ENCODE measurements at regions not wholly inside any gene's neighbourhood (a gene's known extent, or its start where the extent isn't known, plus 50 kb on each side); places are given as distances from the start of the nearest gene placed in this dataset.
"Not testable (repeated sequence)": the region's sequence is repeated elsewhere in the genome, so short reads cannot be mapped to it uniquely, and the experiment has no call there.

DNA sequence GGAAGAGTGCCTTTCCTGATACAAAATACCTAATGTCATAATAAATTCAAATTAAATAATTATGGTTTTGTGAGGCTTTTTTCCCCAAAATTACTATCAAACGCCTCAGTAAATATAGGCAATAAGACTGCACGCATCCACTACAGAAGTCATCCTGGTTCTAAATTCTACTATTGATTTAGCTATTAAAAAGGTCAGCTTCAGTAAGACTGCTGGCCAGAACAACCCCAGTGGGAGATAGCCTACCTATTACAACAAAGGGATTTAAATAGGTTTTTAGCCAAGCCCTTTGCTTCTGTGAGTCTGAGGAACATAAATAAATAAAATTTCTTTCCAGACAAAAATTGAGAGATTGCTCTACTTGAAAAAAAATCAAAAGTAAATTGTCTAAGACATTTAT, 132.1 kb downstream of the PLPPR4 start:
- WGBS (ENCODE audit: insufficient coverage), result no CpG with 5 or more reads among the region's 2 CpGs
- Histone ChIP-seq H3K27ac (ENCODE audit: low read length) (no peak overlapping the region), H3K9me3 (replicated peaks; ENCODE audit: control insufficient read depth, low read depth, low read length) (no peaks in the 10 kb centered on the region), H3K36me3 (ENCODE audit: control insufficient read depth, insufficient read depth, low read length) (no peaks in the 10 kb centered on the region), H3K4me3 (ENCODE audit: low read length) (no peak overlapping the region), H3K4me1 (ENCODE audit: control insufficient read depth, insufficient read depth, low read length) (no peaks in the 10 kb centered on the region), H3K27me3 (ENCODE audit: control insufficient read depth, insufficient read depth, low read length) (no peaks in the 10 kb centered on the region)
- no peak for DNase-seq

DNA sequence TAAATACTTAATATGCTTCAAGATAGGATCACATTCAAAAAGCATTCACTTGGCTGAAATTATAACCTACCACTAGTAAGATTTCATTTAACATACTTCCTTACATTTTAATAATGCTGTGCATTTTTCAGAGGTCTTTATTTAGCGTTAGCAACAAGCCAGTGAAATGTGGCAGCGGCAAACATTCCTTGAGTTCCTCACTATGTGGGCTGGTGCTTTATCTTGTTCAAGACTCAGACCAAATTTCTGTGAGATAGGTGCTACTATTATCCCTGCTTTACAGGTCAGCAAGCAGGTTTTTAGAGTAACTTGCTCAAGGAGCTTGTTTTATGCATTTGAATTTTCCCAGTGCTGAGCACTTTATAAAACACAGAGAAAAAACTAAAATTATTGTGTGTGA, 132.7 kb downstream of the PLPPR4 start:
- 39% methylated on average over 2 of the region's 2 CpGs for WGBS (ENCODE audit: insufficient coverage)
- Histone ChIP-seq H3K4me1 (ENCODE audit: control insufficient read depth, insufficient read depth, low read length) (no peaks in the 10 kb centered on the region), H3K9me3 (replicated peaks; ENCODE audit: control insufficient read depth, low read depth, low read length) (no peaks in the 10 kb centered on the region), H3K27me3 (ENCODE audit: control insufficient read depth, insufficient read depth, low read length) (no peaks in the 10 kb centered on the region), H3K36me3 (ENCODE audit: control insufficient read depth, insufficient read depth, low read length) (no peaks in the 10 kb centered on the region), H3K4me3 (ENCODE audit: low read length) (no peak overlapping the region), H3K27ac (ENCODE audit: low read length) (no peak overlapping the region)
- no peak for DNase-seq

DNA sequence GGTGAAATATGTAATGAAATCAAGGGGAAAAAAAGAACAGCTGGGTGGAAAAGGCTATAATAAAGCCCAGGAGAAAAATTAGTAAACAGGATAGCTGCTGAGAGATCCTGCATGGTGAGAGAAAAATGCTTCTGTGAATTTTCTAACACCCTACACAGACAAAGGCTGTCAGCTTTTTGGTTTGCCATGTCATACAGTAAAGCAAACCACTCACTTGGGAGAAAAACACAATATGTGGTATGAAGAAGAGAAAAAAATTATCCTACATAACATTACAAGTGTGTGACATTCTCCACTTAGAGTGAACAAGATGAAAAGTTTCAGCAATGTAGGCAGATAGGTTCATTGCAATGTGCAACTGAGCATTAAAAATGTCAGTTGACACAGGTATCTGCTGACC, 133.6 kb downstream of the PLPPR4 start:
- Histone ChIP-seq H3K4me1 (ENCODE audit: control insufficient read depth, insufficient read depth, low read length) (no peaks in the 10 kb centered on the region), H3K27me3 (ENCODE audit: control insufficient read depth, insufficient read depth, low read length) (no peaks in the 10 kb centered on the region), H3K36me3 (ENCODE audit: control insufficient read depth, insufficient read depth, low read length) (no peaks in the 10 kb centered on the region), H3K9me3 (replicated peaks; ENCODE audit: control insufficient read depth, low read depth, low read length) (no peaks in the 10 kb centered on the region), H3K27ac (ENCODE audit: low read length) (no peak overlapping the region), H3K4me3 (ENCODE audit: low read length) (no peak overlapping the region)
- DNase-seq, result no peak

DNA sequence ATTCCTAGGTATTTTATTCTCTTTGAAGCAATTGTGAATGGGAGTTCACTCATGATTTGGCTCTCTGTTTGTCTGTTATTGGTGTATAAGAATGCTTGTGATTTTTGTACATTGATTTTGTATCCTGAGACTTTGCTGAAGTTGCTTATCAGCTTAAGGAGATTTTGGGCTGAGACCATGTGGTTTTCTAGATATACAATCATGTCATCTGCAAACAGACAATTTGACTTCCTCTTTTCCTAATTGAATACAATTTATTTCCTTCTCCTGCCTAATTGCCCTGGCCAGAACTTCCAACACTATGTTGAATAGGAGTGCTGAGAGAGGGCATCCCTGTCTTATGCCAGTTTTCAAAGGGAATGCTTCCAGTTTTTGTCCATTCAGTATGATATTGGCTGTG, 137.3 kb downstream of the PLPPR4 start:
- H3K4me1 ChIP-seq (ENCODE audit: control insufficient read depth, insufficient read depth, low read length); H3K36me3 ChIP-seq (ENCODE audit: control insufficient read depth, insufficient read depth, low read length); DNase-seq; H3K4me3 ChIP-seq (ENCODE audit: low read length); H3K9me3 ChIP-seq (replicated peaks; ENCODE audit: control insufficient read depth, low read depth, low read length); H3K27ac ChIP-seq (ENCODE audit: low read length); H3K27me3 ChIP-seq (ENCODE audit: control insufficient read depth, insufficient read depth, low read length): not testable (repeated sequence)

DNA sequence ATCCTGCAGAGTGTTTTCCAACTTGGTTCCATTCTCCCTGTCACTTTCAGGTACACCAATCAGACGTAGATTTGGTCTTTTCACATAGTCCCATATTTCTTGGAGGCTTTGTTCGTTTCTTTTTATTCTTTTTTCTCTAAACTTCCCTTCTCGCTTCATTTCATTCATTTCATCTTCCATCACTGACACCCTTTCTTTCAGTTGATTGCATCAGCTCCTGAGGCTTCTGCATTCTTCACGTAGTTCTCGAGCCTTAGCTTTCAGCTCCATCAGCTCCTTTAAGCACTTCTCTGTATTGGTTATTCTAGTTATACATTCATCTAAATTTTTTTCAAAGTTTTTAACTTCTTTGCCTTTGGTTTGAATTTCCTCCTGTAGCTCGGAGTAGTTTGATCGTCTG, 140.1 kb downstream of the PLPPR4 start:
- not testable (repeated sequence) for H3K27me3 ChIP-seq (ENCODE audit: control insufficient read depth, insufficient read depth, low read length); H3K36me3 ChIP-seq (ENCODE audit: control insufficient read depth, insufficient read depth, low read length); H3K4me1 ChIP-seq (ENCODE audit: control insufficient read depth, insufficient read depth, low read length); H3K4me3 ChIP-seq (ENCODE audit: low read length); DNase-seq; H3K27ac ChIP-seq (ENCODE audit: low read length); H3K9me3 ChIP-seq (replicated peaks; ENCODE audit: control insufficient read depth, low read depth, low read length)
- WGBS (ENCODE audit: insufficient coverage), result no CpG with 5 or more reads among the region's 7 CpGs

DNA sequence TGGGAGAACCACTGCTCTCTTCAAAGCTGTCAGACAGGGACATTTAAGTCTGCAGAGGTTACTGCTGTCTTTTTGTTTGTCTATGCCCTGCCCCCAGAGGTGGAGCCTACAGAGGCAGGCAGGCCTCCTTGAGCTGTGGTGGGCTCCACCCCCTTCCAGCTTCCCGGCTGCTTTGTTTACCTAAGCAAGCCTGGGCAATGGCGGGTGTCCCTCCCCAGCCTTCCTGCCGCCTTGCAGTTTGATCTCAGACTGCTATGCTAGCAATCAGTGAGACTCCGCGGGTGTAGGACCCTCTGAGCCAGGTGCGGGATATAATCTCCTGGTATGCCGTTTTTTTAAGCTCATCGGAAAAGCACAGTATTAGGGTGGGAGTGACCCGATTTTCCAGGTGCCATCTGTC, 141.0 kb downstream of the PLPPR4 start:
- H3K4me1 ChIP-seq (ENCODE audit: control insufficient read depth, insufficient read depth, low read length); H3K27ac ChIP-seq (ENCODE audit: low read length); H3K36me3 ChIP-seq (ENCODE audit: control insufficient read depth, insufficient read depth, low read length); DNase-seq; H3K4me3 ChIP-seq (ENCODE audit: low read length); H3K27me3 ChIP-seq (ENCODE audit: control insufficient read depth, insufficient read depth, low read length); H3K9me3 ChIP-seq (replicated peaks; ENCODE audit: control insufficient read depth, low read depth, low read length): not testable (repeated sequence)
- WGBS (ENCODE audit: insufficient coverage), result 97% methylated on average over 9 of the region's 9 CpGs

DNA sequence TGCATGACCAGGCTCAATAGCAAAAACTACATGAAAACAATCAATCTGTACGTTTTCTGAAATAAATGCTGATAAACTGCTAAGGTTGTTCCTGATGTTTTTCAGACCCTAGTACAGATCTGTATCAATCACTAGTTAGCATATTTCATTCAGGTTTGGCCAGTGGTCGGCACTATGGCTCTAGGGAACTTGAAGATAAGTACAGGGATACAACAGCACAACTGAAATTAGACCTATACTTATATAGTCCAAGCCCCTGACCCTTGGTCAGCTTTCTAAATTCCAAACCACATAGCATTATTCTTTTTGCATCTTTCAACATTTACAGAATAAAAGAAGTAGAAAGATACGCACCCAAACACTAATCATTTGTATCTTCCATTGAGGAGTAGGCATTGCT, 142.7 kb downstream of the PLPPR4 start:
- WGBS (ENCODE audit: insufficient coverage), result no CpG with 5 or more reads among the region's 3 CpGs
- Histone ChIP-seq H3K27me3 (ENCODE audit: control insufficient read depth, insufficient read depth, low read length) (no peaks in the 10 kb centered on the region), H3K4me3 (ENCODE audit: low read length) (no peak overlapping the region), H3K36me3 (ENCODE audit: control insufficient read depth, insufficient read depth, low read length) (no peaks in the 10 kb centered on the region), H3K27ac (ENCODE audit: low read length) (no peak overlapping the region), H3K9me3 (replicated peaks; ENCODE audit: control insufficient read depth, low read depth, low read length) (no peaks in the 10 kb centered on the region), H3K4me1 (ENCODE audit: control insufficient read depth, insufficient read depth, low read length) (no peaks in the 10 kb centered on the region)
- no peak for DNase-seq

DNA sequence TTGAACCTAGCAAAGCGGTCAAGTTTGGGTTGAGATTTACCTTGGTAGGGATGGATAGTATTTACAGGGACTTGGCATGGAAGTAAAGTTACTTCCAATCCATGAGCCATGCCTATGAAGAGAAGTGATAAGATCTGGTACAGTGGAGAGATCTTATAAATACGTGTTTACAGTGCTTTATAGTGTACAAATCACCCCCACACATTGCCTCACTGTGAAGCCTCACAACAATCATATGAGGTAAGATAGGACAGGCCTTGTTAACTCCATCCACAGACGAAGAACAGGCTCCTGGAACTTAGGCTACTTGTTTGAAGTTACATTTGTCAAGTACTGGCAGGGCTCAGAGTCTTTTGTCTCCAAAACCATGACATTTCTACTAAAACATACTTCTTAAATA, 159.8 kb downstream of the PLPPR4 start:
- no peaks in the 10 kb centered on the region for H3K36me3 ChIP-seq (ENCODE audit: control insufficient read depth, insufficient read depth, low read length)
- no peaks in the 10 kb centered on the region for H3K4me1 ChIP-seq (ENCODE audit: control insufficient read depth, insufficient read depth, low read length)
- WGBS (ENCODE audit: insufficient coverage), result no CpG with 5 or more reads among the region's 3 CpGs
- peaks cover 3% of the 10 kb centered on the region for H3K9me3 ChIP-seq (replicated peaks; ENCODE audit: control insufficient read depth, low read depth, low read length)
- no peaks in the 10 kb centered on the region for H3K27me3 ChIP-seq (ENCODE audit: control insufficient read depth, insufficient read depth, low read length)
- no peak overlapping the region for H3K27ac ChIP-seq (ENCODE audit: low read length)
- no peak overlapping the region for H3K4me3 ChIP-seq (ENCODE audit: low read length)
- no peak for DNase-seq

DNA sequence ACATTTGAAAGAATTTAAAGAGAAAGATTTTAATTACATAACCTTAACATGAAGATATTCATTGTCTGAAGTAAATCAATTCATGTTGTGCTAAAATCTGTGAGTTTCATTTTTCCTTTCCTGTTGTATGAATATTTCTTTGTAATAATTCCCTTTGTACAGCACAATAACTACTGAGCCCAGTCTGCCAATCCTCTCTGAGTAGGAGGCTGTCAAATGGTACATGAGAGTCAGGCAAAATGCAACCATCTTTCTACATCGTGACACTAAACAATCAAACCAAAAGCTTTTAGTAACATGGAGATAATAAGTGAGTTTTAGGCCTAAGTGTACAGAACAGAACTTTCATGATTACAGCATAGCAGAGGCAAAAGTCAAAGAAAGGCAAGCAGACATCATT, 165.5 kb downstream of the PLPPR4 start:
- H3K4me3 ChIP-seq (ENCODE audit: low read length), result no peak overlapping the region
- peaks cover 3% of the 10 kb centered on the region for H3K9me3 ChIP-seq (replicated peaks; ENCODE audit: control insufficient read depth, low read depth, low read length)
- DNase-seq, result no peak
- no CpG with 5 or more reads among the region's 1 CpG for WGBS (ENCODE audit: insufficient coverage)
- no peaks in the 10 kb centered on the region for H3K36me3 ChIP-seq (ENCODE audit: control insufficient read depth, insufficient read depth, low read length)
- H3K4me1 ChIP-seq (ENCODE audit: control insufficient read depth, insufficient read depth, low read length), result no peaks in the 10 kb centered on the region
- no peaks in the 10 kb centered on the region for H3K27me3 ChIP-seq (ENCODE audit: control insufficient read depth, insufficient read depth, low read length)
- no peak overlapping the region for H3K27ac ChIP-seq (ENCODE audit: low read length)

DNA sequence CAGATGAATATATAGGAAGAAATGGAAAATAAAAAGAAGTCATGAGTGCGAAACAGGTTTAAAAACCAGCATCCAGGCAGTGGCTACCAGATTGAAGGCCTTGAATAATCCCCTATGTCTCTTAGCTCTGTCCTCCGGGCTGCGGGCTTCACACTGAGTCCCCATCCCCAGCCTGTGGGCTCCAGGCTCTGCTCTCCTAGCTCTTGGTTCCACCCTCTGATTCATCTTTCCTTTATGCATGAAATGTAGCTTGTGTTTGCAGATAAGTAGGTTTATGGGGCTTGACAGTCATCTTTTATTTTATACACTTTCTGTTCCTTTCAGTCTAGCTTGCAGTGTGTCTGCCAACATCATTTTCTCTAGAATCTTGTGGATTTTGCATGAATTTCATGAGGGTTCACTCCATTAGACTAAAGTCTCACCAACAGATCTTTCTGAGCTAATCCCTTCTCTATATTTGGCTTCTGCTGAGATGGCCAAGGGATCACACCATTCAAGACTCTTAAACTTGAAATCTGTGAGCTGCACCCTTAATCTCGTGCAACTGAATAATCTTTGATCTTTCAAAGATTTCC, 174.5 kb downstream of the PLPPR4 start:
- Histone ChIP-seq H3K36me3 (ENCODE audit: control insufficient read depth, insufficient read depth, low read length) (no peaks in the 10 kb centered on the region), H3K9me3 (replicated peaks; ENCODE audit: control insufficient read depth, low read depth, low read length) (no peaks in the 10 kb centered on the region), H3K27ac (ENCODE audit: low read length) (no peak overlapping the region), H3K4me3 (ENCODE audit: low read length) (no peak overlapping the region), H3K27me3 (ENCODE audit: control insufficient read depth, insufficient read depth, low read length) (no peaks in the 10 kb centered on the region), H3K4me1 (ENCODE audit: control insufficient read depth, insufficient read depth, low read length) (no peaks in the 10 kb centered on the region)
- DNase-seq, result no peak
- 67% methylated on average over 1 of the region's 4 CpGs for WGBS (ENCODE audit: insufficient coverage)

DNA sequence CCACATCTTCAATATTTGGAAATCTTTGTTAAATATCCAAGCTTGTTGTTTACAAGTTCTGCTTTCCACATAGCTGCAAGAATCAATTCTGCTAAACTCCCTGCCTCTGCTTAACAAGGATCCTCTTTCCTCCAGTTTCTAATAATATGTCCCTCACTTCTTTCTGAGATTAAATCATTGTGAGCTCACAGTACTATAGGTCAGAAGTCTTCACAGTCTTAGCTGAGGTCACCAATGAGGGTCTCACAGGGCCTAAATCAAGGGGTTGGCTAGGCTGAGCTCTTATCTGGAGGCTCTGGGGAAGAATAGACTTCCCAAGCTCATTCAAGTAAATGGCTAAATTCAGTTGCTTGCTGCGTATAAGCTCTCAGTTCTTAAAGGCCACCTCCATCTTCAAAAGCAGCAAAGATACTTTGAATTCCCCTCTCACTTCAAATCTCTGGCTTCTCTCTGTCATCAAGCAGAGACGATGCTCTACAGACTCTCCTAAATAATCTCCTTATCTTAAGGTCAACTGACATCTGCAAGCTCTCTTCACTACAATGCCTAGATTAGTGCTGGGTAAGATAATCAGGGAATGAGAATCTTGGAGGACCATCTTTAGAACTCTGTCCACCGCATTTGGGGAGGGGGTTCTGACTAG, 175.3 kb downstream of the PLPPR4 start:
- peak; percentile 45 for DNase-seq
- H3K4me1 ChIP-seq (ENCODE audit: control insufficient read depth, insufficient read depth, low read length), result no peaks in the 10 kb centered on the region
- 60% methylated on average over 1 of the region's 3 CpGs for WGBS (ENCODE audit: insufficient coverage)
- H3K27me3 ChIP-seq (ENCODE audit: control insufficient read depth, insufficient read depth, low read length), result no peaks in the 10 kb centered on the region
- H3K9me3 ChIP-seq (replicated peaks; ENCODE audit: control insufficient read depth, low read depth, low read length), result no peaks in the 10 kb centered on the region
- H3K36me3 ChIP-seq (ENCODE audit: control insufficient read depth, insufficient read depth, low read length), result no peaks in the 10 kb centered on the region
- H3K27ac ChIP-seq (ENCODE audit: low read length), result no peak overlapping the region
- H3K4me3 ChIP-seq (ENCODE audit: low read length), result no peak overlapping the region
